ENCODE measurements at regions not wholly inside any gene's neighbourhood (a gene's known extent, or its start where the extent isn't known, plus 50 kb on each side); places are given as distances from the start of the nearest gene placed in this dataset.

- CTCF ChIA-PET: no interaction called here
- POLR2A ChIA-PET: no interaction called here
Measured at GRCh38 chr16:54589326-54589725, 302.7 kb upstream of the IRX3 start.

GRCh38 chr16:54588026-54588425 lies 301.4 kb upstream of the IRX3 start:
- intact Hi-C loops (cut with micrococcal nuclease): no loop called here
- POLR2A ChIA-PET: no interaction called here
- no peak for TF ChIP-seq CTCF (IDR thresholded peaks at IDR 0.05)
- DNase-seq (no peak), ATAC-seq (ENCODE audit: low read depth) (no peak)
- H3K4me1 Mint-ChIP-seq: no peaks in the 10 kb centered on the region
- H3K9me3 Mint-ChIP-seq: no peaks in the 10 kb centered on the region
- H3K27ac Mint-ChIP-seq: no peak overlapping the region
- H3K36me3 Mint-ChIP-seq (ENCODE audit: low read depth): no peaks in the 10 kb centered on the region
- peaks cover 3% of the 10 kb centered on the region for H3K27me3 Mint-ChIP-seq
- CTCF ChIA-PET: no interaction called here
- H3K4me3 Mint-ChIP-seq: no peak overlapping the region

More at GRCh38 chr16:54589326-54589725, 302.7 kb upstream of the IRX3 start:
- H3K4me1 Mint-ChIP-seq: no peaks in the 10 kb centered on the region
- H3K27me3 Mint-ChIP-seq: peaks cover 3% of the 10 kb centered on the region
- TF ChIP-seq CTCF (IDR thresholded peaks at IDR 0.05): no peak
- no peak for DNase-seq
- ATAC-seq (ENCODE audit: low read depth): no peak
- H3K4me3 Mint-ChIP-seq: no peak overlapping the region
- H3K27ac Mint-ChIP-seq: no peak overlapping the region
- intact Hi-C loops (cut with micrococcal nuclease): no loop called here
- no peaks in the 10 kb centered on the region for H3K36me3 Mint-ChIP-seq (ENCODE audit: low read depth)
- no peaks in the 10 kb centered on the region for H3K9me3 Mint-ChIP-seq

GRCh38 chr16:54587176-54587515 lies 300.6 kb upstream of the IRX3 start:
- H3K36me3 Mint-ChIP-seq (ENCODE audit: low read depth): no peaks in the 10 kb centered on the region
- no peak overlapping the region for H3K4me3 Mint-ChIP-seq
- intact Hi-C loops (cut with micrococcal nuclease): no loop called here
- peaks cover 3% of the 10 kb centered on the region for H3K27me3 Mint-ChIP-seq
- no peaks in the 10 kb centered on the region for H3K9me3 Mint-ChIP-seq
- ChIA-PET CTCF (no interaction called here), POLR2A (no interaction called here)
- DNase-seq: no peak
- ATAC-seq (ENCODE audit: low read depth): no peak
- no peak overlapping the region for H3K27ac Mint-ChIP-seq
- no peak for TF ChIP-seq CTCF (IDR thresholded peaks at IDR 0.05)
- H3K4me1 Mint-ChIP-seq: no peaks in the 10 kb centered on the region

GRCh38 chr16:54586474-54587175 lies 300.0 kb upstream of the IRX3 start:
- no peak for TF ChIP-seq CTCF (IDR thresholded peaks at IDR 0.05)
- no peaks in the 10 kb centered on the region for H3K36me3 Mint-ChIP-seq (ENCODE audit: low read depth)
- POLR2A ChIA-PET: no interaction called here
- H3K9me3 Mint-ChIP-seq: no peaks in the 10 kb centered on the region
- H3K27ac Mint-ChIP-seq: no peak overlapping the region
- H3K27me3 Mint-ChIP-seq: peaks cover 3% of the 10 kb centered on the region
- CTCF ChIA-PET: no interaction called here
- H3K4me1 Mint-ChIP-seq: no peaks in the 10 kb centered on the region
- DNase-seq (no peak), ATAC-seq (ENCODE audit: low read depth) (no peak)
- H3K4me3 Mint-ChIP-seq: no peak overlapping the region
- intact Hi-C loops (cut with micrococcal nuclease): no loop called here

GRCh38 chr16:54585998-54586340 lies 299.4 kb upstream of the IRX3 start:
- ATAC-seq (ENCODE audit: low read depth) (no peak), DNase-seq (no peak)
- no peaks in the 10 kb centered on the region for H3K4me1 Mint-ChIP-seq
- no peak overlapping the region for H3K4me3 Mint-ChIP-seq
- H3K27me3 Mint-ChIP-seq: peaks cover 3% of the 10 kb centered on the region
- H3K9me3 Mint-ChIP-seq: no peaks in the 10 kb centered on the region
- intact Hi-C loops (cut with micrococcal nuclease): no loop called here
- POLR2A ChIA-PET: no interaction called here
- no peak for TF ChIP-seq CTCF (IDR thresholded peaks at IDR 0.05)
- H3K36me3 Mint-ChIP-seq (ENCODE audit: low read depth): no peaks in the 10 kb centered on the region
- H3K27ac Mint-ChIP-seq: no peak overlapping the region
- CTCF ChIA-PET: no interaction called here

Data from activated B cell treated with CpG ODN at 0.5 μM for 24 hours (primary cell).